Transverse colon (tissue), 4 donors: ENCODE measurements at regions not wholly inside any gene's neighbourhood (a gene's known extent, or its start where the extent isn't known, plus 50 kb on each side); places are given as distances from the start of the nearest gene placed in this dataset.

Experiments used
- EP300 ChIP-seq: sonication (generic); formaldehyde crosslinking; IDR thresholded peaks from one replicate; pipeline ENCODE4 v1.6.1; 2017; ENCODE audit warnings: antibody characterized with exemption, low read depth
- POLR2A ChIP-seq: fragments of 450-650 bp; IDR thresholded peaks from one replicate; pipeline ENCODE4 v1.6.1; 2016; ENCODE audit warnings: antibody characterized with exemption, mild to moderate bottlenecking, moderate library complexity
- POLR2AphosphoS5 ChIP-seq, 3 donors: sonication (generic); formaldehyde crosslinking; IDR thresholded peaks; one replicate each; pipeline ENCODE4 v1.6.1; 2016; ENCODE audit warnings: antibody characterized with exemption in 3 of 3
- TF ChIP-seq, protein P1 (sequence below), 5 experiments: fragments of 200-600 bp in 3 of 5; fragments of 450-650 bp in 2 of 5; sonication (generic) in 3 of 5; IDR thresholded peaks; 1 replicate in 2 of 5; 2 replicates in 3 of 5; pipeline ENCODE4 v1.5.1; 2016 to 2017; ENCODE audit warnings: antibody characterized with exemption in 5 of 5, inconsistent platforms in 3 of 5, mild to moderate bottlenecking in 2 of 5, moderate library complexity in 1 of 5

DNA sequence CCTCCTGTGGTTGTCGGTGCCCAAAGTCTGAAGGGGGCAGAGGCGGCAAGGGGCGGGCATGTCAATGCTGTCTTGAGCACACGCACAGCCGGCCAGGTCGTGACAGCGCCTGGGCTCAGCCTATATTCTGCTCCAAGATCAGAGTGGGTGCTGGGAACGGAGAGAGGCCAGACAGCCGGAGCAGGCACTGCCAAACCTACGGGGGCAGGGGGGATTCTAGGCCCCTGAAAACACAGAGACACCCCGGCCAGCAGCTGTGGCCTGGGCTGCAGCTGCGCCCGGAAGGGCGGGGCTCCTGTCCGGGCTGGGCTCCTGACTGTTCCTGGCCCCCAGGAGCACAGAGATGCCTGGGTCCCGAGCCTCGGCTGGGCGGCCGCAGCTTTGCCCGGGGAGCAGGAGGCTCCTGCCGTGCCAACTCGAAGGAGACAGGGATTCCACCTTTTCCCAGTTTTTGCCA lies 2662.9 kb upstream of the PCDH20 start:
- TF ChIP-seq POLR2AphosphoS5 (IDR thresholded peaks at IDR 0.05) (no peak), POLR2A (no peak), EP300 (no peak)
- TF ChIP-seq, protein P1, sequence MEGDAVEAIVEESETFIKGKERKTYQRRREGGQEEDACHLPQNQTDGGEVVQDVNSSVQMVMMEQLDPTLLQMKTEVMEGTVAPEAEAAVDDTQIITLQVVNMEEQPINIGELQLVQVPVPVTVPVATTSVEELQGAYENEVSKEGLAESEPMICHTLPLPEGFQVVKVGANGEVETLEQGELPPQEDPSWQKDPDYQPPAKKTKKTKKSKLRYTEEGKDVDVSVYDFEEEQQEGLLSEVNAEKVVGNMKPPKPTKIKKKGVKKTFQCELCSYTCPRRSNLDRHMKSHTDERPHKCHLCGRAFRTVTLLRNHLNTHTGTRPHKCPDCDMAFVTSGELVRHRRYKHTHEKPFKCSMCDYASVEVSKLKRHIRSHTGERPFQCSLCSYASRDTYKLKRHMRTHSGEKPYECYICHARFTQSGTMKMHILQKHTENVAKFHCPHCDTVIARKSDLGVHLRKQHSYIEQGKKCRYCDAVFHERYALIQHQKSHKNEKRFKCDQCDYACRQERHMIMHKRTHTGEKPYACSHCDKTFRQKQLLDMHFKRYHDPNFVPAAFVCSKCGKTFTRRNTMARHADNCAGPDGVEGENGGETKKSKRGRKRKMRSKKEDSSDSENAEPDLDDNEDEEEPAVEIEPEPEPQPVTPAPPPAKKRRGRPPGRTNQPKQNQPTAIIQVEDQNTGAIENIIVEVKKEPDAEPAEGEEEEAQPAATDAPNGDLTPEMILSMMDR (IDR thresholded peaks at IDR 0.05) = no peak
